Stimulated activated naive B cell treated with anti-CD40 and anti-IgM and Interleukin-4, amounts not matched to agents 10 μg/mL and 1 μg/mL and 100 μg/mL, for 72 hours (primary cell): ENCODE measurements at regions not wholly inside any gene's neighbourhood (a gene's known extent, or its start where the extent isn't known, plus 50 kb on each side); places are given as distances from the start of the nearest gene placed in this dataset.

Experiments used
- ATAC-seq, 2 donors: fragments of 150-1000 bp; cut with Tn5 transposase; replicated peaks; 2 replicates each; pipeline ENCODE4 v1.10.0; 2021; ENCODE audit warnings: moderate library complexity in 1 of 2
- DNase-seq: peaks from one replicate; pipeline ENCODE4 v3.0.0; 2021
- H3K27ac Mint-ChIP-seq: one replicate; pipeline ENCODE4 v1.8.0; 2022; ENCODE audit warnings: mild to moderate bottlenecking, mixed read lengths
- H3K27me3 Mint-ChIP-seq, 2 donors: one replicate each; pipeline ENCODE4 v1.8.0; 2022; ENCODE audit warnings: mixed read lengths in 2 of 2
- H3K36me3 Mint-ChIP-seq, 2 donors: one replicate each; pipeline ENCODE4 v1.8.0; 2022; ENCODE audit warnings: mixed read lengths in 2 of 2, mild to moderate bottlenecking in 1 of 2
- H3K4me1 Mint-ChIP-seq, 2 donors: one replicate each; pipeline ENCODE4 v1.8.0; 2022; ENCODE audit warnings: mixed read lengths in 2 of 2, mild to moderate bottlenecking in 1 of 2
- H3K4me3 Mint-ChIP-seq, 2 donors: one replicate each; pipeline ENCODE4 v1.8.0; 2022; ENCODE audit warnings: mild to moderate bottlenecking in 2 of 2, mixed read lengths in 2 of 2, moderate library complexity in 1 of 2
- H3K9me3 Mint-ChIP-seq, 2 donors: one replicate each; pipeline ENCODE4 v1.8.0; 2022; ENCODE audit warnings: mixed read lengths in 2 of 2, mild to moderate bottlenecking in 1 of 2

DNA sequence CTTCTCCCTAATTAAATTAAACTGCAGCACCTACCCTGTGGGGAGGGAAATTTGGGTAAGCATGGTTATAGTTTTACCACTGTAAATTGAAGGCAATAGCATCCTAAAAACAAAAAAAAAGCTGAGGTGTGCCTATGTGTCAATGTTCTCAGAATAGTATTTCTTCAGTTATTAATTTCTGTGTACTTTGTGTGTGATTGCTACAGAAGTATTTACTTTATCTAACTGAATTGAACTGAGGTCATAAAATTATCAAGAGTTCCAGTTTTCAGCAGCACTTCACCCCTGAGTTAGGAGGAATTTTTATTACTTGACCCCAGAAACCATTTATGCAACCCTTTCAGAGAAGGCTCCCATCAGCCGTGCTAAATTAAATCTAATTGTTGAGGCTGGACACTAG is 333.6 kb upstream of the ALCAM start:
- Mint-ChIP-seq H3K27ac (no peak overlapping the region), H3K4me3 (no peak overlapping the region), H3K27me3 (no peaks in the 10 kb centered on the region), H3K4me1 (no peaks in the 10 kb centered on the region), H3K36me3 (no peaks in the 10 kb centered on the region), H3K9me3 (no peaks in the 10 kb centered on the region)
- ATAC-seq: no peak
- DNase-seq: no peak

DNA sequence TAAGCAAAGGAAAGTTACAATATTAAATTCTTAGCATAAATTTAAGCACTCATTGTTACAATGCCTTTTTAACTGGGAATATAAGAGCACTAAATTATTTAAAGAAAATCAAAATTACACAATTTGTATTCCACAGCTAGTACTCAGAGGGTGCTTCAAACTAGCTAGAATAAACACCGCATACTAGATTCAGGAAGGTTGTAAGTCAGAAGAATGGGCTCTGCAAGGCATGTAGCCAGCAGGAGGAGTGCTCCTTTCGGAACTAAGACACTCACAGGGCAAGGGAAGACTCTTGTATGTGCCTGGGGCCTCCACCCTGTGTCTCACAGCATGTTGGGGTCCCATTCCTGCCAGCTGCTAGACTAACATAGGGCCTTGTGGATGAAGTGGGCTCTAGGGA is 327.7 kb upstream of the ALCAM start:
- Mint-ChIP-seq H3K27ac (no peak overlapping the region), H3K36me3 (no peaks in the 10 kb centered on the region), H3K4me1 (no peaks in the 10 kb centered on the region), H3K4me3 (no peak overlapping the region), H3K9me3 (no peaks in the 10 kb centered on the region), H3K27me3 (no peaks in the 10 kb centered on the region)
- DNase-seq (no peak), ATAC-seq (no peak)

GRCh38 chr3:105040026-105040622 is 326.6 kb upstream of the ALCAM start:
- Mint-ChIP-seq H3K4me3 (no peak overlapping the region), H3K36me3 (no peaks in the 10 kb centered on the region), H3K27me3 (no peaks in the 10 kb centered on the region), H3K9me3 (no peaks in the 10 kb centered on the region), H3K4me1 (no peaks in the 10 kb centered on the region), H3K27ac (no peak overlapping the region)
- no peak for DNase-seq
- ATAC-seq: no peak

GRCh38 chr3:105042586-105042985 is 324.1 kb upstream of the ALCAM start:
- Mint-ChIP-seq H3K27me3 (no peaks in the 10 kb centered on the region), H3K27ac (no peak overlapping the region), H3K9me3 (no peaks in the 10 kb centered on the region), H3K4me1 (no peaks in the 10 kb centered on the region), H3K36me3 (no peaks in the 10 kb centered on the region), H3K4me3 (no peak overlapping the region)
- ATAC-seq (no peak), DNase-seq (no peak)

DNA sequence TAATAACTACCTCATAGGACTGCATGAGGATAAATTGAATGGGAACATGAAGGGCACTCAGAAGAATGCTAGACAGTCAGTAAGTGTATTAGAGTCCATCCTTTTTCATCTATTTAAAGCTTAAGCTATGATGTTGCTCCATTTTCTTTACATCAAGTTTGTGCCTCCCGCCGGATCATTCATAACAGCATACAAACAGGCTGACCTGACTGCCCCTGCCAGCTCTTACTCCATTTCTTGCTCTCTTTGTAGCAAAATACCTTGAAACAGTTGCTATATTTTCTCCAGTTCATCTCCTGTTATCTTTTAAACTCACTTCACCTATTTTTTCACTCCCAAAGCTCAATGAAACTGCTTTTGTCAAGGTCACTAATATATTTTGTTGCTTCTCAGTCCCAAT is 315.6 kb upstream of the ALCAM start:
- DNase-seq (no peak), ATAC-seq (no peak)
- H3K36me3 Mint-ChIP-seq: no peaks in the 10 kb centered on the region
- no peaks in the 10 kb centered on the region for H3K4me1 Mint-ChIP-seq
- no peaks in the 10 kb centered on the region for H3K9me3 Mint-ChIP-seq
- H3K27me3 Mint-ChIP-seq: no peaks in the 10 kb centered on the region
- no peak overlapping the region for H3K27ac Mint-ChIP-seq
- no peak overlapping the region for H3K4me3 Mint-ChIP-seq

GRCh38 chr3:105051972-105052371 is 314.7 kb upstream of the ALCAM start:
- Mint-ChIP-seq H3K9me3 (no peaks in the 10 kb centered on the region), H3K4me1 (no peaks in the 10 kb centered on the region), H3K27me3 (no peaks in the 10 kb centered on the region), H3K27ac (no peak overlapping the region), H3K36me3 (no peaks in the 10 kb centered on the region), H3K4me3 (no peak overlapping the region)
- no peak for ATAC-seq
- DNase-seq: no peak

DNA sequence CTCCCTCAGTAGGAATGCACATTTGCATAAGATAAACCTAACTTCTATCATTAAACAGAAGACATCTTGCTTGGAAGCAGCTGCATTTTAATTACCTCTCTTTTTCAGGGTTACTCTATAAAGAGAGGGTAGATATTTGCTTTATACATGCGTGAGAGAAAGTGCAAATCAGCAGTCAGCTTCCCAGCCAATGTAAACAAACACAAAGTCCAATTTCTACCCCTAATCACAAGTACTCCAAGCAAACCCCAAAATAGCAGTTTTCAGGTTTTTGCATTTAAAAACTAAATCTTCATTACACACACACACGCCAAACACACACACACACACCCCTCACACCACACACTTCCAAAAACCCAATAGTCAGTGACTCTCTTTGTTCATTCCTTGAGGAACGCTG is 303.9 kb upstream of the ALCAM start:
- peaks cover 0 to 1% of the 10 kb centered on the region in 2 donors for H3K9me3 Mint-ChIP-seq
- ATAC-seq (no peak), DNase-seq (no peak)
- H3K4me1 Mint-ChIP-seq: no peaks in the 10 kb centered on the region
- no peaks in the 10 kb centered on the region for H3K36me3 Mint-ChIP-seq
- H3K27ac Mint-ChIP-seq: no peak overlapping the region
- no peak overlapping the region for H3K4me3 Mint-ChIP-seq
- H3K27me3 Mint-ChIP-seq: peaks cover 0 to 4% of the 10 kb centered on the region in 2 donors

GRCh38 chr3:105065895-105066839 is 300.5 kb upstream of the ALCAM start:
- no peak for DNase-seq
- Mint-ChIP-seq H3K4me1 (no peaks in the 10 kb centered on the region), H3K4me3 (no peak overlapping the region), H3K36me3 (no peaks in the 10 kb centered on the region), H3K27me3 (no peaks in the 10 kb centered on the region), H3K9me3 (peaks cover 0 to 3% of the 10 kb centered on the region in 2 donors), H3K27ac (no peak overlapping the region)
- ATAC-seq: peak in 1 of 2 donors; percentile 19

DNA sequence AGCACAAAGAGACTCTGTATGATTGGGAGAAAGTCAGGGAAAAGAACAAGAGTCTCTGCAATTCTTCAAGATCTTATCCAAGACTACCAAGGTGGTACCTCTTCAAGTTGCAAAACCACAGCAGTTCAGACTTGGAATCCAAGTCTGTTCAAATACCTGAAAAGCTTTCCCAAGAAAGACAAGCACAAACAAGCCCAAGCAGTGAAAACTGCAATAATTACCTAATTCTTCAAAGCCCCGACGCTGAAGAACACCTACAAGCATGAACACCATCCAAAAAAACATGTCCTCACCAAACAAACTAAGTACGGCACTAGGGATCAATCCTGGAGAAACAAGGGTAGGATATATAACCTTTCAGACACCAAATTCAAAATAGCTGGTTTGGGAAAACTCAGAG is 299.3 kb upstream of the ALCAM start:
- Mint-ChIP-seq H3K27me3 (no peaks in the 10 kb centered on the region), H3K4me3 (no peak overlapping the region), H3K9me3 (peaks cover 0 to 3% of the 10 kb centered on the region in 2 donors), H3K27ac (no peak overlapping the region), H3K4me1 (no peaks in the 10 kb centered on the region), H3K36me3 (no peaks in the 10 kb centered on the region)
- DNase-seq (no peak), ATAC-seq (no peak)

DNA sequence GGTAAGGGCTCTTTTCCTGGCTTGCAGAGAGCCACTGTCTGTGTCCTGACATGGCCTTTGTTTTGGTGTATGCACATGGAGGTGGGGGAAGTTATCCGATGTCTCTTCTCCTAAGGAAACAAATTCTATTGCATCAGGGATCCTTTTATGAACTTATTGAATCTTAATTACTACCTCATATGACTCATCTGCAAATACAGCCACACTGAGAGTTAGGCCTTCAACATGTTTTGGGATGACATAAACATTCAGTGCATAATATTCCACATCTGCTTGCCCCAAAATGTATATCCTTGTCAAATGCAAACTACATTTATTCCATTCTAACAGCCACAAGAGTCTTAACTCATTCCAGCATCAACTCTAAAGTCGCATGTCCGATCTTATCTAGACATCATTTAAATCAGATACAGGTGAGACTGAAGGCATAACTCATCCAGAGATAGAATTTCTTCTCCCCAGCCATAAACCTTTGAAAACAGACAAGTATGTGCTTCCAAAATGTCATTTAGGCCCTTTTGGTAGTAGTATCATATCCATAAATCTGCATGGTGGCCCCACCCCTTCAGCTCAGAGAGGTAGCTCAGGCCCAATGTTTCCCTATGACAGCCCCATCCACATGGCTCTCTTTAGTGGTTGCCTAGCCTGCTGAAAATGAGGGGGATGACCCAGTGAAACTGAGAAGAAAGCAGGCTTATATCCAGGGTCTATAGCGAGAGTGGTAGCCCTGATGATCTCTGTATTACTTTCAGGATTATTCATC is 289.5 kb upstream of the ALCAM start:
- DNase-seq: no peak
- Mint-ChIP-seq H3K9me3 (peaks cover 3 to 4% of the 10 kb centered on the region in 2 donors), H3K27me3 (no peaks in the 10 kb centered on the region), H3K4me1 (no peaks in the 10 kb centered on the region), H3K27ac (no peak overlapping the region), H3K36me3 (no peaks in the 10 kb centered on the region), H3K4me3 (no peak overlapping the region)
- no peak for ATAC-seq

- Mint-ChIP-seq H3K4me1 (no peaks in the 10 kb centered on the region), H3K27me3 (no peaks in the 10 kb centered on the region), H3K36me3 (no peaks in the 10 kb centered on the region), H3K27ac (no peak overlapping the region), H3K4me3 (no peak overlapping the region), H3K9me3 (peaks cover 0 to 3% of the 10 kb centered on the region in 2 donors)
- ATAC-seq (no peak), DNase-seq (no peak)
Observed at GRCh38 chr3:105083945-105084344, 282.8 kb upstream of the ALCAM start.

- ATAC-seq (no peak), DNase-seq (no peak)
- peaks cover 0 to 3% of the 10 kb centered on the region in 2 donors for H3K9me3 Mint-ChIP-seq
- no peaks in the 10 kb centered on the region for H3K36me3 Mint-ChIP-seq
- no peak overlapping the region for H3K4me3 Mint-ChIP-seq
- no peaks in the 10 kb centered on the region for H3K4me1 Mint-ChIP-seq
- no peaks in the 10 kb centered on the region for H3K27me3 Mint-ChIP-seq
- H3K27ac Mint-ChIP-seq: no peak overlapping the region
Observed at GRCh38 chr3:105085506-105085905, 281.2 kb upstream of the ALCAM start.

- Mint-ChIP-seq H3K9me3 (peaks cover 6% of the 10 kb centered on the region in 2 donors), H3K36me3 (no peaks in the 10 kb centered on the region), H3K27me3 (peaks cover 0 to 8% of the 10 kb centered on the region in 2 donors), H3K4me3 (no peak overlapping the region), H3K4me1 (no peaks in the 10 kb centered on the region), H3K27ac (no peak overlapping the region)
- ATAC-seq: no peak
- DNase-seq: no peak
Observed at GRCh38 chr3:105093371-105094252, 273.1 kb upstream of the ALCAM start.

DNA sequence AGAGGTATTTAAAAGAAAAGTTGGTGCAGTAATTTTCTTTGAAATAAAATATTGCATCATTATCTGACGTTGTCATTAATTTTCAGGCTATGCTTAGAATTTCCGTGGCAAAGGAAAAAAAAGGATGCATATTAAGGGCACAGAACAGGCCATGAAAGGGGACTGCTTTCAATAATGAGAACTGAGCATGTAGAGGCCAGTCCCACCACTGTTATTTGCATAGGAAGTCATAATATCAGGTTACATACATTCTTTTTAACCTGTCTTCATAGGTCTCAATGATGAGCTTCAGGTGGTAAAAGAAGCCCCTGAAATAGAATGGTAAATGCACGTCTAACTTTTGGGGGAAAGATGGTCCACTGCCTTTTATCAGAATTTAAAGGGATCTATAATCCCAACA is 272.1 kb upstream of the ALCAM start:
- no peaks in the 10 kb centered on the region for H3K36me3 Mint-ChIP-seq

More for the DNA sequence above, 272.1 kb upstream of the ALCAM start:
- ATAC-seq: no peak
- Mint-ChIP-seq H3K4me1 (no peaks in the 10 kb centered on the region), H3K4me3 (no peak overlapping the region), H3K9me3 (peaks cover 6% of the 10 kb centered on the region in 2 donors), H3K27ac (no peak overlapping the region), H3K27me3 (peaks cover 0 to 8% of the 10 kb centered on the region in 2 donors)
- DNase-seq: no peak
